Upper lobe of right lung (tissue), 1 donor: ENCODE measurements at regions not wholly inside any gene's neighbourhood (a gene's known extent, or its start where the extent isn't known, plus 50 kb on each side); places are given as distances from the start of the nearest gene placed in this dataset.
A peak's percentile ranks its signal among the peaks of the same experiment; 100 is the strongest.

ENCODE experiments used
- ATAC-seq: fragments of 200-7000 bp; cut with Tn5 transposase; one replicate; pipeline ENCODE4 v1.9.1; 2020; ENCODE audit warnings: mild to moderate bottlenecking, moderate library complexity
- DNase-seq: peaks from one replicate; pipeline ENCODE4 v3.0.0-alpha.2; 2020
- H3K27ac ChIP-seq: fragments of 200-600 bp; one replicate; pipeline ENCODE4 v1.8.0; 2022
- H3K27me3 ChIP-seq: fragments of 200-600 bp; one replicate; pipeline ENCODE4 v1.8.0; 2022; ENCODE audit warnings: mild to moderate bottlenecking
- H3K36me3 ChIP-seq: fragments of 200-600 bp; one replicate; pipeline ENCODE4 v1.8.0; 2022
- H3K4me1 ChIP-seq: fragments of 200-600 bp; one replicate; pipeline ENCODE4 v1.8.0; 2022
- H3K4me3 ChIP-seq: fragments of 200-600 bp; one replicate; pipeline ENCODE4 v1.8.0; 2022; ENCODE audit warnings: mild to moderate bottlenecking
- H3K9me3 ChIP-seq: fragments of 200-600 bp; one replicate; pipeline ENCODE4 v1.8.0; 2022
- intact Hi-C: fragments of 100-400 bp; cut with DNase I; formaldehyde crosslinking; loops from one replicate; pipeline ENCODE4 v1.11.0; 2022
- TF ChIP-seq, protein P1 (sequence below): fragments of 200-600 bp; IDR thresholded peaks from one replicate; pipeline ENCODE4 v1.8.0; 2022; ENCODE audit warnings: antibody characterized with exemption
- donor health status: DM: no; HTN: yes; CAD: no; lungs with severe emphysema.

DNA sequence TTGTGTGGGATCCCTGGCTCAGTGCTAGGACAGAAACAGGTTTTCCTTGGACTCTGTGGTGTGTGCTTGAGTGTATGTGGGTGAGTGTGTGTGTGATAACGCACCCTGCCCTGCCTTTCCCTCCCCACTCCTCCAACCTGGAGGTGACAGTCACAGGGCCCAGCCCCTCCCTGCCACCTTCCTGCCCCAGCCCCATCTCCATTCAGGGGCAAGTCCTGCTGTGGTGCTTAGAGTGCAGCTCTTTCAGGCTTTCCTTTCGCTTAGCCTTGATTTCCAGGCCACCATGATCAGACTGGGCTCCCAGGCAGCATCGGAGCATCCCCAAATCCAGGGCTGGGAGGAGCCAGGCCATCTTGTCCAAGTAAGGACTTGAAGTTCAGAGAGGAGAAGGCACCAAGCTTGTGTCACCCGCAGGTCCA, 185.2 kb downstream of the ZFP36L2 start:
- Histone ChIP-seq H3K36me3 (no peaks in the 10 kb centered on the region), H3K4me1 (peaks cover under 1% of the 10 kb centered on the region), H3K27ac (no peak overlapping the region), H3K27me3 (no peaks in the 10 kb centered on the region), H3K9me3 (no peaks in the 10 kb centered on the region), H3K4me3 (no peak overlapping the region)
- TF ChIP-seq, protein P1, sequence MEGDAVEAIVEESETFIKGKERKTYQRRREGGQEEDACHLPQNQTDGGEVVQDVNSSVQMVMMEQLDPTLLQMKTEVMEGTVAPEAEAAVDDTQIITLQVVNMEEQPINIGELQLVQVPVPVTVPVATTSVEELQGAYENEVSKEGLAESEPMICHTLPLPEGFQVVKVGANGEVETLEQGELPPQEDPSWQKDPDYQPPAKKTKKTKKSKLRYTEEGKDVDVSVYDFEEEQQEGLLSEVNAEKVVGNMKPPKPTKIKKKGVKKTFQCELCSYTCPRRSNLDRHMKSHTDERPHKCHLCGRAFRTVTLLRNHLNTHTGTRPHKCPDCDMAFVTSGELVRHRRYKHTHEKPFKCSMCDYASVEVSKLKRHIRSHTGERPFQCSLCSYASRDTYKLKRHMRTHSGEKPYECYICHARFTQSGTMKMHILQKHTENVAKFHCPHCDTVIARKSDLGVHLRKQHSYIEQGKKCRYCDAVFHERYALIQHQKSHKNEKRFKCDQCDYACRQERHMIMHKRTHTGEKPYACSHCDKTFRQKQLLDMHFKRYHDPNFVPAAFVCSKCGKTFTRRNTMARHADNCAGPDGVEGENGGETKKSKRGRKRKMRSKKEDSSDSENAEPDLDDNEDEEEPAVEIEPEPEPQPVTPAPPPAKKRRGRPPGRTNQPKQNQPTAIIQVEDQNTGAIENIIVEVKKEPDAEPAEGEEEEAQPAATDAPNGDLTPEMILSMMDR: no peak
- no peak for ATAC-seq
- peak; percentile 47 for DNase-seq
- intact Hi-C loops: no loop called here

DNA sequence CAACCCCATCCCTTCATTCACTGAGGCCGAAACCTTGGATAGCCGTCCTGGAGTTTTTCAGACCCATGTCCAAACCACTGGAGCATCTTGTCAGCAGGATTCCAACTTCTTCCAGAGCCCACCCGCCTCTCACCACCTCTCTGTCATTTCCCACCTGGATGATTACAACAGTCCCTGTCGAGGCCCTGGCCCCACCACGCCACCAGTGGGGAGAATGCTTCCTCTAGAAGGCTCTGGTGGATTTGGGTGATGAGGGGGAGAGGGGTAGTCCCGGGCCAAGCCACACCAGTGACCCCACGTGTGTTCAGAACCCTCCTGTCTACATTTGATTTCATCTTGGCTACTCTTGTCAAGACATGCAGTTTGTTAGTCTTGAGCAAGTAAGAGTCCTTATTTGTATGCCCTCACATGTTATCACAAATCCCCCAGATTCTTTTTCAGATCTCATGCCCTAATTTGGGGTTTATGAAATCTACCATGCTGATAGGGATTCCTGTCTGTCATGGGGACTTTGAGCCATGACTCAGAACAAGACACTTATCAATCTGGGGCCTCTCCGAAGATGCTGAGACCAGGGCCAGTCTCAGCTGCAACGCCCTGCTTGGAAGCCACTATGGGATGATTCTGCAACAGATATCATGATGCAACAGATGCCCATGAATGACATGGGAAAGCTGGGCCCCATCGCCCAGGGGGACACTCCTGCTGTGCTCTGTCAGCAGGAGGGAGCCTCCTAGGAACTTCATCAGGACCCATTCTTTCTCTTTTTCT, 186.1 kb downstream of the ZFP36L2 start:
- intact Hi-C loops: no loop called here
- peak; percentile 52 for DNase-seq
- TF ChIP-seq, protein P1: no peak
- Histone ChIP-seq H3K27ac (no peak overlapping the region), H3K4me1 (no peaks in the 10 kb centered on the region), H3K27me3 (no peaks in the 10 kb centered on the region), H3K9me3 (no peaks in the 10 kb centered on the region), H3K4me3 (no peak overlapping the region), H3K36me3 (no peaks in the 10 kb centered on the region)
- no peak for ATAC-seq

DNA sequence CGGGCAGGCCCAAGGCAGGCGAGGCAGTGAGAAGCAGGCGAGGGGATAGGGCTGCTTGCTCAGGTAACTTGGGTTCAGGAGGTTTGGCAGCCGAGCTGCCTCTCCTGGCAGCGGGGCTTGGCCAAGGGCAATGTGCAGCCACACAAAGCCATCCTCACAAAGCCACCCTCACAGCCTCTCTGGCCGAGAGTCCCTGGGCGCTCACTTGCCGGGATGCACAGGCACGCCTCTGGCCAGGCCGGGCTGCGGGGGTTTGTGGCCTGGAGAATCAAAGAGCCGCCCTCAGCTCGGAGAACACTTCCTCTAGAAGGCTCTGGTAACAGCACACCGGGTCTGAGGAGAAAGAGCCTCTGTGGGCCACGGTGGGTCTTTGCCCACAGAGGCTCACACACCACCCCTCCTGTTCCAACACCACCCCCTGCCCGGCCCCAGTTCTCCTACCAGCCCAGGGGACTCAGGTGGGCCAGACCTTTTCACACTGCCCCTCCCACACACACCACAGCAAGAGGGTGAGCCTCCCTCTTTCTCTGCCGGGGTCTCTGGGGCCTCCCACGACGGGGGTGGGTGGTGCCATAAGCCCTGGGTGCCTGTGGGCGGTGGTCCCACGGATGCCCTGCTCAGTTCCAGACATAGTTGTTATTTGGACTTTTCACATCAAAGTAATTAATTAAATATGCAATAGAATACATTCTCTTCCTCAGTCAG, 186.9 kb downstream of the ZFP36L2 start:
- intact Hi-C loops: no loop called here

DNA sequence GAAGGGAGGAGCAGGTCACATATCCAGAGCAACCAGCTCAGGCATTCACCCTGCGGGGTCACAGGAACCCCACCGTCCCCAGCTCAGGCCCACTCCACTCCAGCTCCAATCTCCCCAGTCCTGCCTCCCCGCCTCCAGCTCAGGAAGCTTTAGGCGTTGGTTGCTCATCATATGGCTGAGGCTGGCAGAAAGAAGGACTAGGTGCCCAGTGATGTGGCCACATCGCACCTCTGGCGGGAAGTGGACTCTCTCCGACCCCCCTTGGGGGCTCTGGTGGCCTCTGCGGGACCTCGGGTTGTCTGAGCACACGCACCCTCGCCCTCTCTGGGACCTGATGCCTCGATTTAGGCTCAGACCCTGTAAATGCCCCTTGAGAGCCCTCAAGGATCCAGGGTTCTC, 187.7 kb downstream of the ZFP36L2 start:
- TF ChIP-seq, protein P1: no peak
- no peaks in the 10 kb centered on the region for H3K36me3 ChIP-seq
- no peaks in the 10 kb centered on the region for H3K9me3 ChIP-seq
- DNase-seq (no peak), ATAC-seq (no peak)
- intact Hi-C loops: no loop called here
- no peaks in the 10 kb centered on the region for H3K27me3 ChIP-seq
- H3K4me1 ChIP-seq: no peaks in the 10 kb centered on the region
- H3K4me3 ChIP-seq: no peak overlapping the region
- H3K27ac ChIP-seq: no peak overlapping the region

More for the DNA sequence above, 186.9 kb downstream of the ZFP36L2 start:
- ATAC-seq: no peak
- no peaks in the 10 kb centered on the region for H3K9me3 ChIP-seq
- no peak overlapping the region for H3K27ac ChIP-seq
- H3K36me3 ChIP-seq: no peaks in the 10 kb centered on the region
- no peak overlapping the region for H3K4me3 ChIP-seq
- TF ChIP-seq, protein P1: no peak
- no peaks in the 10 kb centered on the region for H3K27me3 ChIP-seq
- peak; percentile 54 for DNase-seq
- H3K4me1 ChIP-seq: no peaks in the 10 kb centered on the region

DNA sequence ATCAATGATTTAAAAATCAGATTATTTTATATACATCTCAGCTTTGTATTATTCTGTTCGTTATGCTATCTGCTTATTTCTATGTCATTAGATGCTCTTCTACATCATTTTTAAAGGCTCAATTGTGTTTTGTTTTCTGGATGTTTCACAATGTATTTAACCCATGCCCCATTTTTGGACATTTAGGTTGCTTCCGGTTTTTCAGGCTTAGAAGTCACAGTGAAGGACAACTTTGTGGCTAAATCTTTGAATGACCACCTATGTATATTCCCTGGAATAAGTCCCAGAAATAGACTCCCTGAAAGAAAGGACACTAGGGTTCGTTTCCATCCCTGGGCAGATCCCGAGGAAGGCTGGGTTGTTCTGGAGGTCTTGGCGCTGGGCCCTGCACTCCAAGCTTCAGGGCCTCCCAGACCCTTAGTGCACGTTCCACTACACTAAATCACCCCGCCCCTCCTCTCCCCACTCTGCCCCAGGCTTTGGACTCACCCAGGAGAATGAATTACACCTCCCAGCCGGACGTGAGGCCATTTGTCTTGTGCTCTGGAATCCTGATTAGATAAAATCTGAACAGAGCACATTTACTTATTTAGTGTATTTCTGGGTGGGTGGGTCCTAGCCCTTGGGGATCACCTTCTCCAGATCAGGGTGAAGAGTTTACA, 188.2 kb downstream of the ZFP36L2 start:
- no peaks in the 10 kb centered on the region for H3K36me3 ChIP-seq
- H3K4me3 ChIP-seq: no peak overlapping the region
- H3K4me1 ChIP-seq: no peaks in the 10 kb centered on the region
- intact Hi-C loops: no loop called here
- H3K9me3 ChIP-seq: no peaks in the 10 kb centered on the region
- no peaks in the 10 kb centered on the region for H3K27me3 ChIP-seq
- TF ChIP-seq, protein P1: no peak
- H3K27ac ChIP-seq: no peak overlapping the region
- ATAC-seq: no peak
- peak; percentile 41 for DNase-seq
